ENCODE measurements at regions not wholly inside any gene's neighbourhood (a gene's known extent, or its start where the extent isn't known, plus 50 kb on each side); places are given as distances from the start of the nearest gene placed in this dataset.

GRCh38 chr5:106481374-106481773 is 1189.4 kb downstream of the EFNA5 start:
- H3K9me3 Mint-ChIP-seq, result no peaks in the 10 kb centered on the region
- no peak for DNase-seq
- Histone ChIP-seq H3K4me3 (ENCODE audit: low read length) (no peak overlapping the region), H3K9me3 (ENCODE audit: control insufficient read depth, low read length) (no peaks in the 10 kb centered on the region), H3K27me3 (ENCODE audit: control insufficient read depth, insufficient read depth, low read length, poor library complexity, severe bottlenecking) (no peaks in the 10 kb centered on the region), H3K36me3 (ENCODE audit: control insufficient read depth, insufficient read depth, low read length) (no peaks in the 10 kb centered on the region), H3K4me1 (ENCODE audit: control insufficient read depth, insufficient read depth, low read length) (peaks cover 3% of the 10 kb centered on the region), H3K27ac (ENCODE audit: low read depth, low read length) (no peak overlapping the region), H3K9ac (ENCODE audit: extremely low read depth, low read length, poor library complexity, severe bottlenecking) (no peak overlapping the region)
- TF ChIP-seq CTCF (conservative IDR thresholded peaks at IDR 0.05), result no peak
- no peaks in the 10 kb centered on the region for H3K27me3 Mint-ChIP-seq (ENCODE audit: insufficient read depth)
- H3K4me3 Mint-ChIP-seq, result no peak overlapping the region
- peaks cover 5% of the 10 kb centered on the region for H3K4me1 Mint-ChIP-seq
- H3K36me3 Mint-ChIP-seq (ENCODE audit: low read depth), result no peaks in the 10 kb centered on the region
- H3K27ac Mint-ChIP-seq, result no peak overlapping the region

- H3K36me3 Mint-ChIP-seq (ENCODE audit: low read depth), result peaks cover 2% of the 10 kb centered on the region
- WGBS, 2 experiments (ENCODE audit: insufficient coverage in 1 of 2, insufficient read length in 1 of 2), result 83 to 95% methylated on average over 4 of the region's 4 CpGs
Observed at GRCh38 chr5:106476630-106477029, 1194.1 kb downstream of the EFNA5 start.

GRCh38 chr5:106474066-106474465 is 1196.7 kb downstream of the EFNA5 start:
- H3K27ac ChIP-seq (ENCODE audit: low read depth, low read length), result no peak overlapping the region
- H3K4me3 ChIP-seq (ENCODE audit: low read length), result no peak overlapping the region
- H3K9me3 ChIP-seq (ENCODE audit: control insufficient read depth, low read length), result peaks cover 7% of the 10 kb centered on the region
- H3K9ac ChIP-seq (ENCODE audit: extremely low read depth, low read length, poor library complexity, severe bottlenecking), result no peak overlapping the region
- H3K36me3 ChIP-seq (ENCODE audit: control insufficient read depth, insufficient read depth, low read length), result no peaks in the 10 kb centered on the region
- no peak overlapping the region for H3K27ac Mint-ChIP-seq
- peaks cover 3% of the 10 kb centered on the region for H3K4me1 ChIP-seq (ENCODE audit: control insufficient read depth, insufficient read depth, low read length)
- H3K36me3 Mint-ChIP-seq (ENCODE audit: low read depth), result peaks cover 2% of the 10 kb centered on the region
- no peak for TF ChIP-seq CTCF (conservative IDR thresholded peaks at IDR 0.05)
- H3K4me1 Mint-ChIP-seq, result peaks cover 5% of the 10 kb centered on the region
- H3K9me3 Mint-ChIP-seq, result peaks cover 7% of the 10 kb centered on the region
- no peaks in the 10 kb centered on the region for H3K27me3 Mint-ChIP-seq (ENCODE audit: insufficient read depth)
- no peak for DNase-seq
- H3K4me3 Mint-ChIP-seq, result no peak overlapping the region
- H3K27me3 ChIP-seq (ENCODE audit: control insufficient read depth, insufficient read depth, low read length, poor library complexity, severe bottlenecking), result no peaks in the 10 kb centered on the region

More at GRCh38 chr5:106476630-106477029, 1194.1 kb downstream of the EFNA5 start:
- no peak overlapping the region for H3K9ac ChIP-seq (ENCODE audit: extremely low read depth, low read length, poor library complexity, severe bottlenecking)
- H3K4me3 ChIP-seq (ENCODE audit: low read length), result no peak overlapping the region
- H3K36me3 ChIP-seq (ENCODE audit: control insufficient read depth, insufficient read depth, low read length), result no peaks in the 10 kb centered on the region
- no peak overlapping the region for H3K27ac ChIP-seq (ENCODE audit: low read depth, low read length)
- no peak overlapping the region for H3K4me3 Mint-ChIP-seq
- no peaks in the 10 kb centered on the region for H3K27me3 ChIP-seq (ENCODE audit: control insufficient read depth, insufficient read depth, low read length, poor library complexity, severe bottlenecking)
- peaks cover 7% of the 10 kb centered on the region for H3K9me3 Mint-ChIP-seq
- H3K9me3 ChIP-seq (ENCODE audit: control insufficient read depth, low read length), result peaks cover 7% of the 10 kb centered on the region
- no peak for TF ChIP-seq CTCF (conservative IDR thresholded peaks at IDR 0.05)
- peaks cover 3% of the 10 kb centered on the region for H3K4me1 ChIP-seq (ENCODE audit: control insufficient read depth, insufficient read depth, low read length)
- H3K27me3 Mint-ChIP-seq (ENCODE audit: insufficient read depth), result no peaks in the 10 kb centered on the region
- peaks cover 5% of the 10 kb centered on the region for H3K4me1 Mint-ChIP-seq
- no peak for DNase-seq
- H3K27ac Mint-ChIP-seq, result no peak overlapping the region

All from endodermal cell (in vitro differentiated cells).